GM19463 (cell line): ENCODE measurements at regions not wholly inside any gene's neighbourhood (a gene's known extent, or its start where the extent isn't known, plus 50 kb on each side); places are given as distances from the start of the nearest gene placed in this dataset.

ENCODE experiments used
- ATAC-seq: cut with Tn5 transposase; IDR thresholded peaks from one replicate; pipeline ENCODE4 v1.9.1; 2021; ENCODE audit warnings: mild to moderate bottlenecking, moderate library complexity; ENCODE audit not compliant: unreplicated experiment

DNA sequence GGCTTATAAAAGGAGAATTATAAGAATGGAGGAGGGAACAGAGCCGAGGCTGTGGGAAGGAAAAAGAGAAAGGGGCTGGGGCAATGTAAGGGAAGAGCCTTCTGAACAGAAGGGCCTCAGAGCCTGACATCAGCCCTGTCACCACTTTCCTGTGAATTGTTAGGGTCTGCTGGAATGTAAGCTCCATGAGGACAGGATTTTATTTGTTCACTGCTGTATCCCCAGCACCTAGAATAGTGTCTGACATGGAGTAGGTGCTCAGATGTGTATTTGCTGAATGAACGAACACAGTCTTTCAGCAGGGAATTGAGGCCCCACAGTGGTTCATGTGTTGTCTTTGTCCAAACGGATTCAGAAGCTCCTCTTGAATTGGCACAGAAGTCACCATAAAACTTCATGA, 251.5 kb downstream of the OPA1 start:
- no peak for ATAC-seq

DNA sequence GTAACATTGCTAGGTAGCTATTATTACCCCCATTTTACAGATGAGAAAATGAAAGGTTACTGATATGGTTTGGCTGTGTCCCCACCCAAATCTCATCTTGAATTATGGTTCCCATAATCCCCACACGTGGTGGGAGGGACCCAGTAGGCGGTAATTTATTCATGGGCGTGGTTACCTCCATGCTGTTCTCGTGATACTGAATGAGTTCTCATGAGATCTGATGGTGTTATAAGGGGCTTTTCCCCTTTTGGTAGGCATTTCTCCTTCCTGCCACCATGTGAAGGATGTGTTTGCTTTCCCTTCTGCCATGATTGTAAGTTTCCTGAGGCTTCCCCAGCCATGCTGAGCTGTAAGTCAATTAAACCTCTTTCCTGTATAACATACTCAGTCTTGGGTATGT, 252.1 kb downstream of the OPA1 start:
- ATAC-seq, result no peak

DNA sequence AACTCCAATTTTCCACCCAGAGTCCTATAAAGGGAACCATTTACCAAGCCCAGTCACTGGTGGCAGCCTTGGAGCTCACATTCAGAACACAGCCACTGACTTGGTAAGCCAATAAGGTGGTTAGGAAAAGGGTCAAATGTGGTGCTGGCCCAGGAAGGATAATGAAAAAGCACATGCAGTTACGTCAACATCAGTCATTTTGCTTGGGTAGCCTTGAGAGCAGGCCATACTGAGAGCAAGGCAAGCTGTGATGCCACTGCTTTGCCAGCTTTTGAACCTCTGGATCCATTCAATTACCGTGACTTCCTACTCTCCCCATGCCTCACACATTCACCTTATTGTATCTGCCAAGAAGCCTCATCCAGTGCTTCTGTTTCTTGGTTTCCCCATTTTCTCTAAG, 253.6 kb downstream of the OPA1 start:
- no peak for ATAC-seq

DNA sequence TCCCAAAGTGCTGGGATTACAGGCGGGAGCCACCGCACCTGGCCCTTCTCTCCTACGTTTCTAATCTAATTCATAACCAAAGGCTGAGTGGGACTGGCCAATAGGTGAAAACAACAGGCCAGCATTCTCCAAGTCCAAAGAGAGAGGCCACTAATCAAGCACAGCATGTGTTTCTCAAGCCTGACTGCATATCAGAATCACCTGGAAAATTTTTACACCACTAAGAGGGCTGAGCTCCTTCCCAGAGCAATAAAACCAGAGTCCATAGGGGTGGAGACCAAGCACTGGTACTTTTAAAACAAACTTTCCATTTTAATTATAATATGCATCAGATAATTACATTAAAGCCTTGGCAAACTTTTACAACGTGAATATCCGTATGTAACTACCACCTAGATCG, 254.4 kb downstream of the OPA1 start:
- ATAC-seq, result no peak

DNA sequence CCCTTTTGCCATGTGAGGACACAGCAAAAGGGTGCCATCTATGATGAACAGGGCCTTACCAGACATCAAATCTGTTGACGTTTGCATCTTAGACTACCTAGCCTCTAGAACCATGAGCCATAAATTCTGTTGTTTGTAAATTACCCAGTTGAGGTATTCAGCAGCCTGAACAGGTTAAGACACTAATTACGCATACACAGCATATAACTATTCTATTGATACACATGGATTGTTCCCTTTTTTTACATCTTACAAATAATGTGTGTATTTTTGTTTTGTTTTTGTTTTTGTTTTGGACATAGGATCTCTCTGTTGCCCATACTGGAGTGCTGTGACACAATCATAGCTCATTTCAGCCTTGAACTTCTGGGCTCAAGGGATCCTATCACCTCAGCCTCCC, 255.5 kb downstream of the OPA1 start:
- no peak for ATAC-seq

DNA sequence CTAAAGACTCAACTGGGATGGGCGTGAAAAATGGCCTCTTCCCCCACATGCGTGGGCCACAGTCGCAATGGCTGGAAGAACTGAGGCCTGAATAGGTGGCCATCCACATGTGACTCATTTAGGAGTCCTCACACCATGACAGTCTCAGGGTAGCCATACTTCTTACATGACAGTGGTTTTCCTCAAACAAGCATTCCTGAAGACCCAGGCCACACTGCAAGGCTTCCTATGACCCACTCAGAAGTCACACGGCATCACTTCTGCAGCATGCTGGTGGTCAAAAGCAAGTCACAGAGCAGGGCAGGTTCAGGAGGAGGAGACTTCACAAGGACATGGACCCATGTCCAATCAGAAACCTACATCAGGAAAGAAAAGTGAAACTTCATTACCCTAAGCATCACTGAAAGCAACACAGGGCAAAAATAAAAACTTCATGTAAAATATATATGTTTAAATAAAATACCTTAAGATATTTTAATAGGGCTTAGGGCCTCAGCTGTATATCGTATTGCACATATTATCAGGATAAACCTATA, 257.1 kb downstream of the OPA1 start:
- no peak for ATAC-seq

DNA sequence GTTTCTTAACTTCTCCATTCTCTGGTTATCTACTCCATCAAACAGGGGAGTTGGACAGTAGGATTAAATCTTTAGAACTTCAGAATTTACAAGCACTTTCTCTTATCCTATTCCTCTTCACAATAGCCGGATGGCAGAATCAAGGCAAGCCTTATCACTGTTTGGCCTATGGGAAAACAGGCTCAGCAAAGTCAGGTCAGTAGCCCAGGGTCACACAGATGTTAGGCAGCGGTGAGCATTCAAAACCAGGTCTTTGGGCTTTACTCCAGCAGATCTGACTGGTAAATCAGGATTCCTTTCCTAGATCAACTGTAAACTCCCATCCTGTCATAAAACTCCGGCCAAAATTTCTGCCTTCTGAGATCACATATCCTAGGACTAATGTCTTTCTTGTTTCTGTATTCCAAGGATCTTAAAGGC, 258.4 kb downstream of the OPA1 start:
- no peak for ATAC-seq

DNA sequence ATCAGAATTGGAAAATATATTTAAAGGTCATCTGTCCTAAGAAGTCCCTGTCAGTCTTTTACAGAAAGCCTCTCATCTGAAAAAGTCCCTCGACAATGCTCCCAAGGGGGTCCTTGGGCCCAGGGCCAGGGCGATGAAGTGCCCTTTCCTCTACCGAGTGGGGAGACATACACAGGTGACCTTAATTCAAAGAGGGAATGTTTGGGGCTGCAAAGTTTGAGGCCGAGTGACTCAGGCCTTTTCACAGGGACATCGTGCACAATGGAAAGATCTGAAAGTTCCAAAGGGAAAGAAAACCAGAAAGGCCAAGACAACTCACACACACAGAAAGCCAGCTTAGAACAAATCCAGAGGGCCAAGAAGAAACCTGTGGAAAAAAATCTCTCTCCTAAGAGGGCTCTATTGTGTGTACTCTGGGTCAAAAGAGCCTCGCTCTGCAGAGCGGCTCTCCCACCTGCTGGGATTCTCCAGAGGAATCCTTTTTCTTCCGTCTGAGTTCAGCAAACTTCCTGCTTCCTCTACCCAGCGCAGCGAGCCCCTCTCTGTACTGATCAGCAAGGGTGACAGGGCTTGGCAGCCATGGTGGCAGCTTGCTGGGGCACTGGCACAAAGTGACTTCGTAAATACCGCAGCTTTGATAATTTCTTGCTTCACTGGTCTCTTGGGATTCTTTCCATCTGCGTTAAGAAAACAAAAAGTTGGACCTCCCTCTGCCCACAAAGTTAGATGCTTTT, 259.1 kb downstream of the OPA1 start:
- no peak for ATAC-seq

DNA sequence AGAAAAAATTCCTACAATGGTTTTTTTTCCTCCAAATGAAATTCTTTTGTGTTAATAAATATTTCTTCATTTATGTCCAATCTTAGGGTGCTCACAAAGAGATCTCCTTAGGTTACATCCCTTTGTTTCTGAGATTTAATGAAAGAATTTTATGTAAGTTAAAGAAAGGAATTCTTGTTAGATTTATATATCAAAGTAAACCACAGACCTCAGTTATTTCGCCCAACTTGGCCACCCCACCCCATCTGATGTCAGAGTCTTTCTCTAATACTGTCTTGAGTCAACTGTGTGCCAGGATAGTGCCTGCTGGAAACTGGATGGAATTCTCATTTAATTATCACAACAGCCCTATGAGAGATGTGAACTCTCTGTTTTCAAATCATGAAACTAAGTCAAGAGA, 259.9 kb downstream of the OPA1 start:
- no peak for ATAC-seq

DNA sequence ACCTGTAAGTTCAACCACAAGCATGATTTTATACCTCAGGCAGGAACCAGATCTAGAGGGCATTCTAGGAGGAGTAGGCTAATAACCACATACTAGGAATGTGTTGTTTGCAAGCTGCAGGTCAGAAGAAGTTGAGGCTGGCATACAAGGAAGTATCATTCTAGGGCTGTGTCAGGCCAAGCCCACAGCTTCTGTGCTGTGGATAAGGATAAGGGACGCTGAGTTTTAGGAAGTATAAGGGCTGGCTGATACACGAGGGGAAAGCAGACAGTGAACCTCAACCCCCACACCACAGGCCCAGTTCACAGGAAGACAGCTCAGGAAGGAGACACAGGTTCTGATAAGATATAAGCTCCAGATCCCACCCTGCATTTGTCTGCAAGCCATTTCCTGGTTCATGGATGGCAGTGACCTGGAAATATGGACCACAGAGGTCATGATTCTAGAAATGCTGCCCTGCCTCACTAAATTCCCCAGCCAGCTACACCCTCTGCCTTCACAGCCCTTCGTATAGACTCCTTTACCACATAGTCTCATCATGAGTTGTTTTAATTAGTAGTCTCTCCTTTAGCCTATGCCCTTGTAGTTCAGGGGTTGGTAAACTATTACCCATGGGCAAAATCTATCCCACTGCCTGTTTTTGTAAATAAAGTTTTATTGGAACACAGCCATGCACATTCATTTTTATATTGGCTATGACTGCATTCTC, 260.7 kb downstream of the OPA1 start:
- no peak for ATAC-seq

DNA sequence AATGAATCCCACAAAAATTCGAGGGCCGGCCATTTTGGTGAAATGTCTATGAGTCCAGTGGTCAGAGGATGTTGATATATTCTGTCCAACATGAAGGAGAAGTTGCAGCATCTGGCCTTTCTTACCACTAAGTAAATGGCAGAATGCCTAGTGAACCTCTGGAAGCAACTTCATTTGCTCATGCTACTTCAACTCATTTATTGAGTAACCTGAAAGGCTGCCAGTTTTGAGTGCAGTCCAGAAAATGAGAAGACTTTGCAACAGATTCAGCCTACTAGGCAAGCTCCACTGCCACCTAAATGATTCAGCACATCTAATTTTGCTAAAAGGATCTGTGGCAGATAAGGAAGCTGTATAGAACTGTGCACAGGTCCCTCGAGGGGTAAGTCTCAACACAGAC, 265.0 kb downstream of the OPA1 start:
- ATAC-seq, result no peak

DNA sequence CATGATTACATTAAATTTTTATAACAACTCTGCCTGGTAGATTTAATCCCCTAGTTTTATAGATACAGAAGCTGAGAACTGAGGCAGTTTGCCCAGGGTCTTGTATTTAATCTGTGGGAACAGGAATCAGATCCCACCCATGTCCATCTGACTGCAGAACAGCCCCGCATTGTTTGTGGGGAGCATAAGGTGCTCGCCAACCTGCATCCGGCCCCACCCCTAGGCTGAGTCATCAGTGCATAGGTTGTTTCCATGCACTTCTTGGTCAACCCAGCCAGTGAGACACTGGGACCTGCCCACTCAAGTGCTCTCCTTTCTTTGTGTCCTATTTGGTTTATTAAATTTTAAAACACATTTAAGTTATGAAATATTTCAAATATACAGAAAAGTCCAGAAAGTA, 266.2 kb downstream of the OPA1 start:
- no peak for ATAC-seq

DNA sequence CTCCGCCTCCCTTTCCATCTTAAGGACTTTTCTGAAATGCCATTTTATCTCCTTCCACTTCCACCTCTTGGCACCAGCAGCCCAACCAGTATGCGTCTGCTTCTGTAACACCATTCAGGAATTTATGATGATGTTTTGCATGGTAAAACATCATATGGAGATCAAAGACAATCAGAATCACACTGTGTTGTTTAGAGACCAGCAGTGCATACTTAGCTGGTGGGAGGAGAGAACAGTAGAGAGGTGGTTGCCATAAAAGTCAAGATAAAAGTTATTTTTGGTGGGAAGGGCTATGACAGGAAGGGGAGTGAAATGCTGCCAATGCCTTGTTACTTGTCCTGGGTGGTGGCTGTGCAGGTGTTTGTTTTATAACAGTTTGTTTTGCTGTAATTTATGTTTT, 268.0 kb downstream of the OPA1 start:
- no peak for ATAC-seq

DNA sequence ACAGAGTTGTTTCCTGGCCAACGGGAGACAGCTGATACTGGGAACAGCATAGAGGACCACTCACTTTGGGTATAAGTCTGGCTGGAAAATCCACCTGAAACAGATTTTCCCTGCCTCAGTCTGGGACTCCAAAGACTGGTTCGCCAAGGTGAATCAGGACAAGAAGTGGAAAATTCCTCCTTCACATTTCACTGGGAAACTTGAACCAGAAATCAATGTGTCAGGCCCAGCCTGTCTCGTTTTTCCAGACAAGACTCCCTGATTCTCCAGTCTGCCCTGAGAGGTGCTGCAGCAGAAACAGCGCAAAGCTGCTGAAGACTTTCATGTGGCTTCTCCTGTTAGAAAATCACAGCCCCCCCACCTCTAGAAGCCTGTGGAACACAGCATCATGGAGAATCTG, 269.8 kb downstream of the OPA1 start:
- no peak for ATAC-seq

DNA sequence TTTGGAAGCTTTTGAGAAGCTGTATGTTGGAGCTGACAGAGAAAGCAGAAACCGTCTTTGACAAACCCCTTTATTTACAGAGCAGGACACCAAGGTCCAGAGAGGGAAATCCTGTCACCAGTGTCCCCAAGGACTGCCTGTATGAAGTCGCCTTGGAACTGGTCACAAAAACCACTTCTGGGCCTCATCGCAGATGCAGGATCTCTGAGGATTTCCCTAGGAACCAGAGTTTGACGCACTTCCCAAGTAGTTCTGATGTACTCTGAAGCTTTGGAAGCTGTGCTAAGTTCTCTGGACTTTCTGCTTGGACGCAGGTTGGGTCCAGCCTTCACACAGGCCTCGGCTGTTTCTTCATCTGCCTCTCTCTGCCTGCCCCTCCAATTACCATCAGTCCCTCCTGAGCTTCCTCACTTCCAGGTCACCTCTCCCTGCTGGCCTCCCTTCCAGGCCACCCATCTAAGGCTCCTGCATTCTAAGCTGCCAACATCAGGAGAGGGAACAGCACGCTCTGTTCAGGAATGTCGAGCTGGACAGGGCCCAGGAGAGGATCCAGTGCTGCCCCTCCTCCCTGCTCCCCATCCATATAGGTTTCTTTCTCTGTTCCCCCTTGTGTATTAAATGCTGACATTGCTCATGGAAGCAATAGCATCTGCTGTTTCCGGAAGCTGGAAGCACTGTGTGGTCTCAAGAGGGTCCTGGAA, 270.8 kb downstream of the OPA1 start:
- no peak for ATAC-seq

DNA sequence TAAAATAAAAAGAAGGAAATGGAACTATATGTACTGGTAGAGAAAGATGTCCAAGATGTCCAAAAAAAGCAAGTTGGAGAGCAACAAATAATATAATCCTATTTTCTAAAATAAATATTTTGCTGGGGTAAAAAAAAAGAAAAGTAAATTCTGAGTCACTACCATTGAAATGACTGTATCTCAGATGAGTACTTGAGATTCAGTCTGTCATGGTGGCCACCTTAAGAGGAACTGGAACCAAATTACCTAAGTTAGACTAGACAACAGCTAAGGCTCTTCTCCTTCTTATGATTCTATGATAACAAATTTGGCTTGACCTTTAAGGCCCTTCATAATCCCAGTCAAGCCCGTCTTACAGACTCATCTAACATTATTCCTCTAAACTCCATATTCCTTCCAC, 270.6 kb upstream of the HES1 start:
- peak; percentile 75 for ATAC-seq

DNA sequence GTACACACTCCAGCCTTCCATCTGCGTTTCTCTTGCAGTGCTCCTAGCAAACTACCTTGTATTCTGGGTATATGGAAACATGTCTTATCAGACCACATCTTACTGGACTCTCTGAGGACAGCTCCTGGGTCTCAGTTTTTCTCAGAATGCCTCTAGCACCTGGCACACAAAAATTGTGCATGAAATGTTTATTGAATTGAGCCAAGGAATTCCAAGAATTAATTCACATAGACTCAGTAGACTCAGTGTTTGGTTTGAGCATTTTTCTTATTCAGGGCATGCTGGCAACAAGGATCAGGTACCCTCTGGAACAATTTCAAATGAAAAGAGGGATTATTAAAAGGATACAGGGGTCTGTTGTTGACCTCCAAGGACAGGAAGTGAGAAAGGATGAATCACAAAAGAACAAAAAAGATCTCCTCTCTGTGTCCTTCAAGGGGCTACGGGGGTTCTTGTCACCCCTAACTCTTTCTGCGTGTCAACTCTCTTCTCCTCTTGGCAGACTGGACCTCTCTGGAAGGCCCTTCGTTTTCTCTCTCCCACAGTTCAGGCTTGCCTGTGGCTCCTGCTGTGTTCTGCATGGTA, 270.0 kb upstream of the HES1 start:
- ATAC-seq, result no peak

DNA sequence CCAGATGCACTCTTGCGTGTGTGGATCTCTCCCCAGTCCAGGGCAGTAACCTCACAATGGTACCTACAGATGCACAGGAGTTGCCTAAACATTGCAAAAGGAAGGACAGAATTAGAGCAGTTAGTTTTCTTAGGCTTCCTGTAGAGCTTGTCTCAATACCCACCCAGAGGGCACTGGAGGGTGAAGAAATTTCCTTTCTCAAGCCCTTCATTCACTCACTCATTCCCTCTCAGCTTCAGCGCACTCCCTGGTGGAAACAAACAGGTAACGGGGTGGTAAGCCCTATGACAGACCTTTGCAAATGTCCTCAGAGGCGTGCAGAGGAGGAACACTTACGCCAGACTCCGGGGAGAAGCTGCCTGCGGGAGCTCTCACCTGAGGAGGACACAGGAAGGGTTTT, 267.4 kb upstream of the HES1 start:
- no peak for ATAC-seq

DNA sequence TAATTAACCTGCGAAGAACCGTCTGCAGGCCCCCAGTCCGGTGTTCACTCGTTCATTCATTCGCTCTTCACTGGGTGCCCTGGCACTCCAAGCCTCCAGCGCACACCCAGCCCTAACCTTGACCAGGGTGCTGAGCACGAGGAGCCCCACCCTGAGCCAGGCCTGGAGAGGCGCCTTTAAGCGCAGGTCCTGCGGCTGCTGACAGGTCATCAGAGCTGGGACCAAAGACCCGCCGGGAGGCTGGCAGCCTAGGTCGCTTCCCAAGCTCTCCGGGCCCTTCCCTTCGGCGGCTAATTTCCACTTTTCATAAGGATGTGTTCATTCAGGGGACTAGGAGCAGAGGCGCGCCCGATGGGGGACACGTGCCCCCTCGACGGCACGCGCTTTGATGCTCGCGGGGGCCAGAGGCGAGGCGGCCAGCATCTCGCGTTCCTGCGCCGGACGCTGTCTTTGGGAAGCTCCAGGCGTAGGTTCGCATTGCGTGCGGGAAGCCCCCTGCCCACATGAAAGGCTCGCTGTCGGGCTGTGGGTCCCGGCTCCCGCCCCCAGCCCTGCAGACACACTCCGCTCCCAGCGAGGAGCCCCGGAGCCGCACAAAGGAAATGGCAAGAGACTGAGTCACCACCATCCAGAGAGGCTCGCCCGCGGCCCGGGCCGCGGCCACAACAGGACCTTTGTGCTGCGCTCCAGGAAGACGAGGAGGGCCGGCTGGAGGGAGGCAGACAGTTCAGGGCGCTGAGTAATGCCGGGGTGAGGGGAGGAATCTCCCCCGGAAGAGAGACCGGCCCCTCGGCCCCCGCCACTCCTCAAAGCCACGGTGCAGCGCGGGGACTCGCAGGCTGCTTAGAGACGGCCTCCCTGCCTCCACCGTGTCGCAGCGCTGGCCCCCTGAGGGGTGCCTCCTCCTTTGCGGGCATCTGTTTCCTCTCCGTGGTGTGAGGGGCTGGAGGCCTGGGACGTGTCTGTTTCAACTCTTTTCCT, 266.4 kb upstream of the HES1 start:
- no peak for ATAC-seq
